Medulla oblongata (tissue), 1 donor: ENCODE measurements at regions not wholly inside any gene's neighbourhood (a gene's known extent, or its start where the extent isn't known, plus 50 kb on each side); places are given as distances from the start of the nearest gene placed in this dataset.

Experiments used
- DNase-seq: peaks from one replicate; pipeline ENCODE4 v3.0.0-alpha.2; 2015; ENCODE audit errors: extremely low spot score

GRCh38 chr18:39913672-39914366 lies 2041.2 kb upstream of the PIK3C3 start:
- no peak for DNase-seq

- no peak for DNase-seq
These were observed 2043.3 kb upstream of the PIK3C3 start for GRCh38 chr18:39911716-39912115.

- no peak for DNase-seq
These were observed 2045.3 kb upstream of the PIK3C3 start for GRCh38 chr18:39909706-39910105.

- DNase-seq, result no peak
These were observed 2068.9 kb upstream of the PIK3C3 start for GRCh38 chr18:39886136-39886535.

GRCh38 chr18:39872651-39873050 lies 2082.4 kb upstream of the PIK3C3 start:
- no peak for DNase-seq

- DNase-seq, result no peak
These were observed 2083.1 kb upstream of the PIK3C3 start for GRCh38 chr18:39871961-39872360.

GRCh38 chr18:39870591-39870990 lies 2084.4 kb upstream of the PIK3C3 start:
- DNase-seq, result no peak

- peak; percentile 58 for DNase-seq
These were observed 2091.1 kb upstream of the PIK3C3 start for GRCh38 chr18:39863916-39864315.

- DNase-seq, result no peak
These were observed 2092.7 kb upstream of the PIK3C3 start for GRCh38 chr18:39862341-39862740.

GRCh38 chr18:39854291-39854690 lies 2100.7 kb upstream of the PIK3C3 start:
- no peak for DNase-seq

GRCh38 chr18:39846265-39846664 lies 2108.8 kb upstream of the PIK3C3 start:
- DNase-seq, result no peak

GRCh38 chr18:39845631-39846030 lies 2109.4 kb upstream of the PIK3C3 start:
- DNase-seq, result no peak

- no peak for DNase-seq
These were observed 2109.9 kb upstream of the PIK3C3 start for GRCh38 chr18:39845106-39845505.

- no peak for DNase-seq
These were observed 2111.5 kb upstream of the PIK3C3 start for GRCh38 chr18:39843546-39843945.

- no peak for DNase-seq
These were observed 2112.6 kb upstream of the PIK3C3 start for GRCh38 chr18:39842366-39842914.

- peak; percentile 79 for DNase-seq
These were observed 2113.3 kb upstream of the PIK3C3 start for GRCh38 chr18:39841482-39842365.

GRCh38 chr18:39840856-39841481 lies 2114.1 kb upstream of the PIK3C3 start:
- DNase-seq, result peak; percentile 35

GRCh38 chr18:39840406-39840805 lies 2114.6 kb upstream of the PIK3C3 start:
- no peak for DNase-seq

GRCh38 chr18:39839782-39840181 lies 2115.3 kb upstream of the PIK3C3 start:
- DNase-seq, result no peak

- no peak for DNase-seq
These were observed 2116.2 kb upstream of the PIK3C3 start for GRCh38 chr18:39838831-39839230.

- no peak for DNase-seq
These were observed 2119.6 kb upstream of the PIK3C3 start for GRCh38 chr18:39835303-39836030.

- DNase-seq, result no peak
These were observed 2120.4 kb upstream of the PIK3C3 start for GRCh38 chr18:39834636-39835035.
